ENCODE measurements at regions not wholly inside any gene's neighbourhood (a gene's known extent, or its start where the extent isn't known, plus 50 kb on each side); places are given as distances from the start of the nearest gene placed in this dataset.

DNA sequence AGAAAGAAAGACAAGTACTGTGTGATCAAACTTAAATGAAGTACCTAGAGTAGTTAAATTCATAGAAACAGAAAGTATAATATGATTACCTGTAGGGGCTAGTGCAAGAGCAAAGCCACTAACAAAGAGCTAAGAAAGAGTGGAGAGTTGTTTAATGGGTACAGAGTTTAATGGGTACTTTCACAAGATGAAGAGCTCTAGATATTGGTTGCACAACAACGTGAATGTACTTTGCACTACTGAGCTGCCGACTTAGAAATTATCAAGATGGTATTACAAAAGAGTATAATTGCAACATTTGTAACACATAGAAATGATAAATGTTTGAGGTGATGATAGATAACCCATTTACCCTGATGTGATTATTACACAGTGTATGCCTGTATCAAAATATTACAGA lies 140.3 kb upstream of the GPC6 start:
- TF ChIP-seq, protein P1, sequence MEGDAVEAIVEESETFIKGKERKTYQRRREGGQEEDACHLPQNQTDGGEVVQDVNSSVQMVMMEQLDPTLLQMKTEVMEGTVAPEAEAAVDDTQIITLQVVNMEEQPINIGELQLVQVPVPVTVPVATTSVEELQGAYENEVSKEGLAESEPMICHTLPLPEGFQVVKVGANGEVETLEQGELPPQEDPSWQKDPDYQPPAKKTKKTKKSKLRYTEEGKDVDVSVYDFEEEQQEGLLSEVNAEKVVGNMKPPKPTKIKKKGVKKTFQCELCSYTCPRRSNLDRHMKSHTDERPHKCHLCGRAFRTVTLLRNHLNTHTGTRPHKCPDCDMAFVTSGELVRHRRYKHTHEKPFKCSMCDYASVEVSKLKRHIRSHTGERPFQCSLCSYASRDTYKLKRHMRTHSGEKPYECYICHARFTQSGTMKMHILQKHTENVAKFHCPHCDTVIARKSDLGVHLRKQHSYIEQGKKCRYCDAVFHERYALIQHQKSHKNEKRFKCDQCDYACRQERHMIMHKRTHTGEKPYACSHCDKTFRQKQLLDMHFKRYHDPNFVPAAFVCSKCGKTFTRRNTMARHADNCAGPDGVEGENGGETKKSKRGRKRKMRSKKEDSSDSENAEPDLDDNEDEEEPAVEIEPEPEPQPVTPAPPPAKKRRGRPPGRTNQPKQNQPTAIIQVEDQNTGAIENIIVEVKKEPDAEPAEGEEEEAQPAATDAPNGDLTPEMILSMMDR (conservative IDR thresholded peaks at IDR 0.05; ENCODE audit: low read depth, low read length) = no peak
- no peak for TF ChIP-seq POLR2A (IDR thresholded peaks at IDR 0.05; ENCODE audit: low read depth, low read length)
- no peak for TF ChIP-seq RFX5 (IDR thresholded peaks at IDR 0.05; ENCODE audit: low read depth, low read length)
- TF ChIP-seq RAD21 (IDR thresholded peaks at IDR 0.05; ENCODE audit: low read length) = no peak
- TF ChIP-seq CEBPB (IDR thresholded peaks at IDR 0.05; ENCODE audit: low read depth, low read length) = no peak; the same call in 1 of the 2 replicates
- no peak for TF ChIP-seq MXI1 (IDR thresholded peaks at IDR 0.05; ENCODE audit: borderline replicate concordance, low read depth, low read length)
- TF ChIP-seq, protein P2, sequence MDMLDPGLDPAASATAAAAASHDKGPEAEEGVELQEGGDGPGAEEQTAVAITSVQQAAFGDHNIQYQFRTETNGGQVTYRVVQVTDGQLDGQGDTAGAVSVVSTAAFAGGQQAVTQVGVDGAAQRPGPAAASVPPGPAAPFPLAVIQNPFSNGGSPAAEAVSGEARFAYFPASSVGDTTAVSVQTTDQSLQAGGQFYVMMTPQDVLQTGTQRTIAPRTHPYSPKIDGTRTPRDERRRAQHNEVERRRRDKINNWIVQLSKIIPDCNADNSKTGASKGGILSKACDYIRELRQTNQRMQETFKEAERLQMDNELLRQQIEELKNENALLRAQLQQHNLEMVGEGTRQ (IDR thresholded peaks at IDR 0.05; ENCODE audit: low read depth, low read length) = no peak
